OCI-M2 (cell line): ENCODE measurements at regions not wholly inside any gene's neighbourhood (a gene's known extent, or its start where the extent isn't known, plus 50 kb on each side); places are given as distances from the start of the nearest gene placed in this dataset.

Experiments
- DNase-seq: peaks from one replicate; lab custom pipeline; 2025; ENCODE audit not compliant: unreplicated experiment; lab: John Stamatoyannopoulos, UW

- DNase-seq, result no peak
Measured at GRCh38 chr13:74045583-74045982, 88.6 kb downstream of the KLF12 start.

GRCh38 chr13:74043237-74043636 lies 91.0 kb downstream of the KLF12 start:
- DNase-seq, result no peak

- DNase-seq, result no peak
Measured at GRCh38 chr13:74040200-74040599, 94.0 kb downstream of the KLF12 start.

GRCh38 chr13:74039667-74040066 lies 94.5 kb downstream of the KLF12 start:
- no peak for DNase-seq

GRCh38 chr13:74039154-74039553 lies 95.0 kb downstream of the KLF12 start:
- DNase-seq, result no peak

- DNase-seq, result no peak
Measured at GRCh38 chr13:74037762-74038161, 96.4 kb downstream of the KLF12 start.

- DNase-seq, result no peak
Measured at GRCh38 chr13:74036373-74036772, 97.8 kb downstream of the KLF12 start.

GRCh38 chr13:74035896-74036295 lies 98.3 kb downstream of the KLF12 start:
- no peak for DNase-seq

- no peak for DNase-seq
Measured at GRCh38 chr13:74032325-74032724, 101.9 kb downstream of the KLF12 start.

- no peak for DNase-seq
Measured at GRCh38 chr13:74027161-74027779, 106.9 kb downstream of the KLF12 start.

GRCh38 chr13:74026753-74027152 lies 107.5 kb downstream of the KLF12 start:
- DNase-seq, result no peak

- no peak for DNase-seq
Measured at GRCh38 chr13:74025369-74025768, 108.8 kb downstream of the KLF12 start.

- DNase-seq, result no peak
Measured at GRCh38 chr13:74024856-74025255, 109.3 kb downstream of the KLF12 start.

- DNase-seq, result no peak
Measured at GRCh38 chr13:74024314-74024713, 109.9 kb downstream of the KLF12 start.

GRCh38 chr13:74023484-74023883 lies 110.7 kb downstream of the KLF12 start:
- DNase-seq, result no peak

- DNase-seq, result no peak
Measured at GRCh38 chr13:74021505-74021904, 112.7 kb downstream of the KLF12 start.

- no peak for DNase-seq
Measured at GRCh38 chr13:74018062-74018431, 116.2 kb downstream of the KLF12 start.

- DNase-seq, result no peak
Measured at GRCh38 chr13:74017301-74018061, 116.7 kb downstream of the KLF12 start.

GRCh38 chr13:74015137-74015536 lies 119.1 kb downstream of the KLF12 start:
- no peak for DNase-seq

GRCh38 chr13:74009100-74009668 lies 125.0 kb downstream of the KLF12 start:
- DNase-seq, result no peak

- DNase-seq, result no peak
Measured at GRCh38 chr13:74006666-74007065, 127.5 kb downstream of the KLF12 start.

GRCh38 chr13:74005320-74006157 lies 128.7 kb downstream of the KLF12 start:
- no peak for DNase-seq
